DOHH2 (cell line): ENCODE measurements at regions not wholly inside any gene's neighbourhood (a gene's known extent, or its start where the extent isn't known, plus 50 kb on each side); places are given as distances from the start of the nearest gene placed in this dataset.

ENCODE experiments used
- H3F3A ChIP-seq: fragments of 200-600 bp; sonication (generic), shearing (Covaris generic); 2 replicates; pipeline ENCODE4 v1.6.0; 2016; ENCODE audit warnings: antibody characterized with exemption, mild to moderate bottlenecking; ENCODE audit not compliant: control insufficient read depth, insufficient read depth
- H3K27ac ChIP-seq: fragments of 200-600 bp; sonication (generic); 2 replicates; pipeline ENCODE4 v1.5.1; 2014; ENCODE audit warnings: low read depth, mild to moderate bottlenecking, low read length, moderate library complexity
- H3K27me3 ChIP-seq: fragments of 200-600 bp; sonication (generic); 2 replicates; pipeline ENCODE4 v1.6.1; 2014; ENCODE audit warnings: mild to moderate bottlenecking, low read length, mixed read lengths; ENCODE audit not compliant: control insufficient read depth
- H3K36me3 ChIP-seq: fragments of 200-600 bp; sonication (generic); 2 replicates; pipeline ENCODE4 v1.6.1; 2014; ENCODE audit warnings: mild to moderate bottlenecking, low read length, moderate library complexity, mixed read lengths; ENCODE audit not compliant: control insufficient read depth
- H3K4me1 ChIP-seq: fragments of 200-600 bp; sonication (generic); 2 replicates; pipeline ENCODE4 v1.6.1; 2014; ENCODE audit warnings: mild to moderate bottlenecking, low read length, mixed read lengths; ENCODE audit not compliant: control insufficient read depth
- H3K4me2 ChIP-seq: fragments of 200-600 bp; sonication (generic); 2 replicates; pipeline ENCODE4 v1.6.0; 2014; ENCODE audit warnings: mild to moderate bottlenecking, low read length, moderate library complexity
- H3K4me3 ChIP-seq: fragments of 200-600 bp; sonication (generic); 2 replicates; pipeline ENCODE4 v1.5.1; 2014; ENCODE audit warnings: mild to moderate bottlenecking, low read length, mixed read lengths
- H3K79me2 ChIP-seq: fragments of 200-600 bp; sonication (generic); 2 replicates; pipeline ENCODE4 v1.6.1; 2014; ENCODE audit warnings: mild to moderate bottlenecking, low read length, mixed read lengths; ENCODE audit not compliant: control insufficient read depth
- H3K9me2 ChIP-seq: fragments of 200-600 bp; sonication (generic); replicated peaks from 2 replicates; pipeline ENCODE4 v1.6.1; 2014; ENCODE audit warnings: mild to moderate bottlenecking, low read length, mixed read lengths; ENCODE audit not compliant: control insufficient read depth
- H3K9me3 ChIP-seq: fragments of 200-600 bp; sonication (generic); 2 replicates; pipeline ENCODE4 v1.6.1; 2014; ENCODE audit warnings: antibody characterized with exemption, low read length, mixed read lengths; ENCODE audit not compliant: control insufficient read depth, insufficient read depth
- H4K20me1 ChIP-seq: fragments of 200-600 bp; sonication (generic); 2 replicates; pipeline ENCODE4 v1.6.0; 2014; ENCODE audit warnings: low read depth, mild to moderate bottlenecking, antibody characterized with exemption, low read length, moderate library complexity; ENCODE audit not compliant: control insufficient read depth, insufficient read depth
- CTCF ChIP-seq: fragments of 200-600 bp; sonication (generic); IDR thresholded peaks from one replicate; pipeline ENCODE4 v1.5.1; 2014; ENCODE audit warnings: antibody characterized with exemption, mild to moderate bottlenecking, low read depth, low read length; ENCODE audit not compliant: poor library complexity, severe bottlenecking
- EZH2phosphoT487 ChIP-seq: fragments of 200-600 bp; sonication (generic); IDR thresholded peaks from 2 replicates; pipeline ENCODE4 v1.6.1; 2017; ENCODE audit warnings: borderline replicate concordance, mild to moderate bottlenecking, antibody characterized with exemption, low read length, moderate library complexity, mixed read lengths

- H3K36me3 ChIP-seq, result no peaks in the 10 kb centered on the region
- H3K79me2 ChIP-seq, result no peaks in the 10 kb centered on the region
- no peaks in the 10 kb centered on the region for H3K9me2 ChIP-seq
- H4K20me1 ChIP-seq, result no peaks in the 10 kb centered on the region
- TF ChIP-seq CTCF, result no peak
- TF ChIP-seq EZH2phosphoT487, result no peak
- no peaks in the 10 kb centered on the region for H3K4me1 ChIP-seq
- H3K4me3 ChIP-seq, result no peak overlapping the region
- no peaks in the 10 kb centered on the region for H3K9me3 ChIP-seq
- no peak overlapping the region for H3K27ac ChIP-seq
- H3K27me3 ChIP-seq, result no peaks in the 10 kb centered on the region
- H3K4me2 ChIP-seq, result no peak overlapping the region
- no peaks in the 10 kb centered on the region for H3F3A ChIP-seq
Measured at GRCh38 chr18:24846138-24846537, 385.7 kb downstream of the HRH4 start.

GRCh38 chr18:24850532-24850931 lies 390.1 kb downstream of the HRH4 start:
- H3K9me2 ChIP-seq, result no peaks in the 10 kb centered on the region
- H3F3A ChIP-seq, result no peaks in the 10 kb centered on the region
- no peaks in the 10 kb centered on the region for H4K20me1 ChIP-seq
- H3K27me3 ChIP-seq, result no peaks in the 10 kb centered on the region
- no peak overlapping the region for H3K4me3 ChIP-seq
- H3K9me3 ChIP-seq, result no peaks in the 10 kb centered on the region
- H3K27ac ChIP-seq, result no peak overlapping the region
- no peaks in the 10 kb centered on the region for H3K4me1 ChIP-seq
- TF ChIP-seq CTCF, result no peak
- TF ChIP-seq EZH2phosphoT487, result no peak
- no peaks in the 10 kb centered on the region for H3K79me2 ChIP-seq
- no peak overlapping the region for H3K4me2 ChIP-seq
- H3K36me3 ChIP-seq, result no peaks in the 10 kb centered on the region

- no peaks in the 10 kb centered on the region for H3F3A ChIP-seq
- no peak overlapping the region for H3K4me2 ChIP-seq
- no peaks in the 10 kb centered on the region for H3K9me3 ChIP-seq
- no peak overlapping the region for H3K27ac ChIP-seq
- TF ChIP-seq EZH2phosphoT487, result no peak
- no peak for TF ChIP-seq CTCF
- no peaks in the 10 kb centered on the region for H4K20me1 ChIP-seq
- no peaks in the 10 kb centered on the region for H3K79me2 ChIP-seq
- no peaks in the 10 kb centered on the region for H3K9me2 ChIP-seq
- no peaks in the 10 kb centered on the region for H3K36me3 ChIP-seq
- H3K4me3 ChIP-seq, result no peak overlapping the region
- no peaks in the 10 kb centered on the region for H3K4me1 ChIP-seq
- no peaks in the 10 kb centered on the region for H3K27me3 ChIP-seq
Measured at GRCh38 chr18:24853076-24853475, 392.6 kb downstream of the HRH4 start.
